SK-N-SH treated with all-trans-retinoic acid at 6 μM for 48 hours (cell line): ENCODE measurements at regions not wholly inside any gene's neighbourhood (a gene's known extent, or its start where the extent isn't known, plus 50 kb on each side); places are given as distances from the start of the nearest gene placed in this dataset.

Source experiments
- ATAC-seq: fragments of 200-7000 bp; cut with Tn5 transposase; 3 replicates; pipeline ENCODE4 v1.9.1; 2020; ENCODE audit warnings: mild to moderate bottlenecking, moderate library complexity
- CREB5 ChIP-seq: fragments of 250-450 bp; sonication (Bioruptor Pico); IDR thresholded peaks from 2 replicates; pipeline ENCODE4 v1.5.1; 2020; ENCODE audit warnings: low read depth, mild to moderate bottlenecking, moderate library complexity
- ESRRG ChIP-seq: fragments of 250-450 bp; sonication (Bioruptor Pico); IDR thresholded peaks from 2 replicates; pipeline ENCODE4 v1.6.1; 2021; ENCODE audit warnings: mild to moderate bottlenecking
- ISL1 ChIP-seq: fragments of 250-450 bp; sonication (Bioruptor Pico); IDR thresholded peaks from 2 replicates; pipeline ENCODE4 v2.1.2; 2022; ENCODE audit warnings: mild to moderate bottlenecking, moderate library complexity
- OSR1 ChIP-seq: fragments of 250-450 bp; sonication (Bioruptor Pico); IDR thresholded peaks from 2 replicates; pipeline ENCODE4 v1.8.0; 2022; ENCODE audit warnings: moderate library complexity, mild to moderate bottlenecking, inconsistent platforms
- PATZ1 ChIP-seq: fragments of 250-450 bp; sonication (Bioruptor Pico); IDR thresholded peaks from 2 replicates; pipeline ENCODE4 v1.8.0; 2020; ENCODE audit warnings: mild to moderate bottlenecking, moderate library complexity, borderline replicate concordance
- POU6F1 ChIP-seq: fragments of 250-450 bp; sonication (Bioruptor Pico); IDR thresholded peaks from 2 replicates; pipeline ENCODE4 v1.8.0; 2021; ENCODE audit warnings: low read depth, mild to moderate bottlenecking, moderate library complexity, borderline replicate concordance
- PPARA ChIP-seq: fragments of 250-450 bp; sonication (Bioruptor Pico); IDR thresholded peaks from 2 replicates; pipeline ENCODE4 v1.5.0; 2020; ENCODE audit warnings: mild to moderate bottlenecking, borderline replicate concordance
- RARB ChIP-seq: fragments of 250-450 bp; sonication (Bioruptor Pico); IDR thresholded peaks from 2 replicates; pipeline ENCODE4 v1.8.0; 2021; ENCODE audit warnings: mild to moderate bottlenecking, moderate library complexity
- SNAI2 ChIP-seq: fragments of 250-450 bp; sonication (Bioruptor Pico); IDR thresholded peaks from 2 replicates; pipeline ENCODE4 v1.5.0; 2020; ENCODE audit warnings: mild to moderate bottlenecking, moderate library complexity
- TCF4 ChIP-seq: fragments of 250-450 bp; sonication (Bioruptor Pico); IDR thresholded peaks from 2 replicates; pipeline ENCODE4 v1.8.0; 2021; ENCODE audit warnings: mild to moderate bottlenecking, moderate library complexity, borderline replicate concordance
- TSHZ2 ChIP-seq: fragments of 250-450 bp; sonication (Bioruptor Pico); IDR thresholded peaks from 2 replicates; pipeline ENCODE4 v1.5.0; 2020; ENCODE audit warnings: mild to moderate bottlenecking, moderate library complexity
- ZC3H10 ChIP-seq: fragments of 250-450 bp; sonication (Bioruptor Pico); IDR thresholded peaks from 2 replicates; pipeline ENCODE4 v1.5.1; 2021; ENCODE audit warnings: mild to moderate bottlenecking, moderate library complexity
- ZFP3 ChIP-seq: fragments of 250-450 bp; sonication (Bioruptor Pico); IDR thresholded peaks from 2 replicates; pipeline ENCODE4 v1.5.0; 2020; ENCODE audit warnings: mild to moderate bottlenecking, moderate library complexity
- ZNF565 ChIP-seq: fragments of 450-650 bp; formaldehyde crosslinking; conservative IDR thresholded peaks from 2 replicates; pipeline ENCODE4 v1.5.0; 2020; ENCODE audit warnings: low read depth, mild to moderate bottlenecking, moderate library complexity
- ZNF70 ChIP-seq: fragments of 450-650 bp; formaldehyde crosslinking; IDR thresholded peaks from 2 replicates; pipeline ENCODE4 v1.5.0; 2020; ENCODE audit warnings: mild to moderate bottlenecking, moderate library complexity
- ZNF8 ChIP-seq: fragments of 450-650 bp; formaldehyde crosslinking; IDR thresholded peaks from 2 replicates; pipeline ENCODE4 v1.5.0; 2020; ENCODE audit warnings: mild to moderate bottlenecking, moderate library complexity

GRCh38 chr2:7661502-7661901 is 744.3 kb downstream of the RNF144A start:
- TF ChIP-seq ZFP3 (CRISPR knock-in tag) (no peak), ISL1 (CRISPR knock-in tag) (no peak), ZNF70 (no peak), ZC3H10 (CRISPR knock-in tag) (no peak), ZNF8 (no peak), TSHZ2 (no peak), ESRRG (CRISPR knock-in tag) (no peak), POU6F1 (CRISPR knock-in tag) (no peak), PATZ1 (CRISPR knock-in tag) (no peak), PPARA (no peak), OSR1 (CRISPR knock-in tag) (no peak)
- TF ChIP-seq, all 23 proteins: peak for 0
- peak; percentile 87 for ATAC-seq

GRCh38 chr2:7665880-7666279 is 748.7 kb downstream of the RNF144A start:
- no peak for ATAC-seq
- TF ChIP-seq ZFP3 (CRISPR knock-in tag) (no peak), ZNF565 (CRISPR knock-in tag) (no peak), TCF4 (CRISPR knock-in tag) (no peak)
- TF ChIP-seq, all 23 proteins: peak for 0

- no peak for TF ChIP-seq ISL1 (CRISPR knock-in tag)
- no peak for TF ChIP-seq RARB (CRISPR knock-in tag)
- no peak for TF ChIP-seq CREB5 (CRISPR knock-in tag)
- no peak for TF ChIP-seq SNAI2 (CRISPR knock-in tag)
- TF ChIP-seq ESRRG (CRISPR knock-in tag): no peak
- TF ChIP-seq ZNF8: no peak
Measured at GRCh38 chr2:7666596-7667259, 749.5 kb downstream of the RNF144A start.

DNA sequence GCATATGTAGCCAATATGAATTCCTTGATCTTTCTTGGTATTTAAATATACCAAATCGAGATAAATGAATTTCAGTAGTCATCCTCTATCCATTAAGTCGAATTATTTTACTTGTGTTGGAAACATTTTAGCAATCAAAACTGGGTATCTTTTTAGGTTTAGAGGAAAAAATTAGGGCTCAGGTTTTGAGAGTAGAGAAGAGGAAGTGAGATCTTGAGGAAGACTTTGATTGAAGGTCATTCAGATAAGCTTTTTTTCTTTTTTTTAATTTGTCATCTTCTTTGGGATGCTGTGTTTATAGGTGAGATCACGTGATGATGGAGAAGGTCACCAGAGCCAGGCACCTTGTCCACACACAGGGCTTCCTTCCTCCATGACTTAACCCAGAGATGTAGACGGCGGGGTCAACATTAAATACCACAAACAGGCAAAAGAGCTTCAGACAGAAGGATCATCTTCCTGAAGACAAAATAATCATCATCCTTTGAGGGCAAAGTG is 750.1 kb downstream of the RNF144A start:
- no peak for TF ChIP-seq OSR1 (CRISPR knock-in tag)
- no peak for TF ChIP-seq POU6F1 (CRISPR knock-in tag)
- no peak for ATAC-seq

More at GRCh38 chr2:7666596-7667259, 749.5 kb downstream of the RNF144A start:
- no peak for ATAC-seq
